Central memory CD4-positive, alpha-beta T cell (primary cell): ENCODE measurements at regions not wholly inside any gene's neighbourhood (a gene's known extent, or its start where the extent isn't known, plus 50 kb on each side); places are given as distances from the start of the nearest gene placed in this dataset.
"Not testable (repeated sequence)": the region's sequence is repeated elsewhere in the genome, so short reads cannot be mapped to it uniquely, and the experiment has no call there.

ENCODE experiments used
- DNase-seq: peaks from one replicate; pipeline ENCODE4 v3.0.0; 2022

GRCh38 chrX:89539150-89539549 is 382.6 kb upstream of the TGIF2LX start:
- not testable (repeated sequence) for DNase-seq

- DNase-seq, result not testable (repeated sequence)
Observed at GRCh38 chrX:89557146-89557545, 364.6 kb upstream of the TGIF2LX start.

DNA sequence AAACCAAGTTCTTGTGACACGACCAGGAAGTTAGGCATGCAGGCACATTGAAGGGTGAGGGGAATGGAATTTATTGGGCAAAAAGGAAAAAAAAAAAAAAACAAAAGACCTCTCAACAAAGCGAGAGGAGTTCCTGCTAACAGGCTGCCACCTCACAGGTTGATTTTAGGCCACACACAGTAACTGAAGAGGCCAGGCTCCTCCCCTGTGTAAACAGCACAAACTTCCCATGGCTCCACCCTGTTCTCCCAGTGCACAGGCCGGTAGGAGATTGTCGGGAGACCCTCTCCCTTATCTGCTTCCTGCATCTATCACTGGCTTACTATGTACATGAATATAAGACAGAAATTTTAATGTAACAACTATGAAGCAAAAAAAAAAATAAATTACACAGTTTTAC is 359.6 kb upstream of the TGIF2LX start:
- DNase-seq, result not testable (repeated sequence)

DNA sequence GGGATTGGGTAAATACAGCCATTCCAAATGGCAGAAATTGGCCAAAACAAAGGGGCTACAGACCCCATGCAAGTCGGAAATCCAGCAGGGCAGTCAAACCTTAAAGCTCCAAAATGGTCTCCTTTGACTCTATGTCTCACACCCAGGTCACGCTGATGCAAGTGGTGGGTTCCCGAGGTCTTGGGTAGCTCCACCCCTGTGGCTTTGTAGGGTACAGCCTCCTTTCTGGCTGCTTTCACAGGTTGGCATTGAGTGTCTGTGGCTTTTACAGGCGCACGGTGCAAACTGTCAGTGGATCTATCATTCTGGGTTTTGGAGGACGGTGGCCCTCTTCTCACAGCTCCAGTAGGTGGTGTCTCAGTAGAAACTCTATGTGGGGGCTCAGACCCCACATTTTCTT is 358.6 kb upstream of the TGIF2LX start:
- not testable (repeated sequence) for DNase-seq

DNA sequence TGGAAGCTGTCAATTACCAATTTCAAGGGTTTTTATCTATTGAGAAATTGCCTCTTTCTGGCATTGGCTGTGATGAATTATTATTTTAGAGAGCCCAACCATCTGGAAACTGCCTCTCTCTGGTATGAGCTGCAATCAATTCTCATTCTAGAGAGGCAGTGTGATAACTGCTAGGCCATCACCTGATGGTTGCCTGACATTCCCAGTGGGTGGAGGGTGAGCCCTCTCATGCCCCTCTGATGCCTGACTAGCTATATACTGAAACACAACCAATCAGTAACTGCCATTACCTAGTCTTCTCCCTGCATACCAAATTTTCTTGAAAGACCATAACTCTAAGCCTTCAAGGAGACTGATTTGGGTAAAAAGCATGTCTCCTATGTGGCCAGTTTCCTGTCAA is 353.9 kb upstream of the TGIF2LX start:
- DNase-seq, result not testable (repeated sequence)

- DNase-seq, result not testable (repeated sequence)
Observed at GRCh38 chrX:89581868-89582267, 339.8 kb upstream of the TGIF2LX start.

DNA sequence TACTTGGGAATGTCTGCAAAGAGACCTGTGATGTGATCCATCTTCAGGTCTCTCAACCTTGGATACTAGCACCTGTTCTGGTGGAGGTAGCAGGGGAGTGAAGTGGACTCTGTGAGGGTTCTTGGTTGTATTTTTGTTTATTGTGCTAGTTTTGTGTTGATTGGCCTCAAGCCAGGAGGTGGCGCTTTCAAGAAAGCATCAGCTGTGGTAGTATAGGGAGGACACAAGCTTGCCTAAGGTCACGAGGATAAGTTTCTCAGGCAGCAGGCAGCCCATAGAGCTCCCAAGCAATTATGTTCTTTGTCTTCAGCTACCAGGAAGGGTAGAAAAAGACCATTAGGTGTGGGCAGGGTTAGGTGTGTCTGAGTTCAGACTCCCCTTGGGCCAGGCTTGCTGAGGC is 289.9 kb upstream of the TGIF2LX start:
- DNase-seq, result not testable (repeated sequence)

GRCh38 chrX:89635887-89636286 is 285.8 kb upstream of the TGIF2LX start:
- not testable (repeated sequence) for DNase-seq

DNA sequence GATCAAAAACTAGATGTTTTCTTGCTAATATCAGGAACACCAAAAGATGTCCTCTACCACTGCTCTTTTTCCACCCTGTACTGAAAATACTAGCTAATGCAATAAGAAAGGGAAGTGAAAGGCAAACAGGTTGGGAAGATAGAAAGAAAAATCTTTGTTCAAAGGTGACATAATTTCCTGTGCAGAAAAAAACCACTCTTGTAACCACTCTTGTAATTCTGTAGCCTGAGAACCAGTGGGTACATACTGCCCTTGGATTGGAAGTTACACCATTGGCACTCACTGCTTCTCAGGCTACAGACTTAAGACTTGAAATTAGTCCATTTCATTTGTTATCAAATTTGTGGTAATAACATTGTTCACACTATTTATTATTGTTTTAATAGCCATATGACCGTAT is 263.0 kb upstream of the TGIF2LX start:
- DNase-seq, result not testable (repeated sequence)

GRCh38 chrX:89706481-89706880 is 215.2 kb upstream of the TGIF2LX start:
- DNase-seq, result not testable (repeated sequence)

DNA sequence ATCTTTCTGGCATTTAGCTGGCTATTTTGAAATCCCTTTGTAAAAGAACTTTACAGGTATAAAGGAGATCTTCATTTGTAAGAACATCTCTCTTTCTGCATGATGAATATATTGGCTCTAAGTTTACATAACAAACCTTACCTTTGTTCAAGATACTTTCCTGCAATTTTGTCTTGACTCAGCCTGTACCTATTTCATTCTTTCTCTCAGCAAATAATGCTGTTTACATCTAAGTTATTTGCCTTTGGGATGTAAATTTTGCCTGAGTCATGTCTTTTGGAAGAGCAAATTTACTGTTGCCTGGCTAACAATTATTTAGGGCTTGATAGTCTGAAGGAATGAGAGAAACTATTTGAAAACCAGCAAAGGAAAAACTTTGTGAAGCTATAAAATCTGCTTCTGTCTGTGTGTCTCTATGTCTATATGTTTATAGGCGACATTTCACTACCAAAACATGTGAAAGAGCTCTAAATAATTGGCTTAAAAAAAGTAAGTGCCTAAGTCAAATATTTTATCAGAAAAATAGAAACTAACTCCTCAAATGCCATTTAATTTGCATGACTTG is 214.3 kb upstream of the TGIF2LX start:
- not testable (repeated sequence) for DNase-seq

GRCh38 chrX:89734367-89734766 is 187.3 kb upstream of the TGIF2LX start:
- not testable (repeated sequence) for DNase-seq

GRCh38 chrX:89756466-89756865 is 165.2 kb upstream of the TGIF2LX start:
- not testable (repeated sequence) for DNase-seq

GRCh38 chrX:89757767-89758166 is 163.9 kb upstream of the TGIF2LX start:
- peak; percentile 11 for DNase-seq

- DNase-seq, result not testable (repeated sequence)
Observed at GRCh38 chrX:89759076-89759685, 162.5 kb upstream of the TGIF2LX start.

DNA sequence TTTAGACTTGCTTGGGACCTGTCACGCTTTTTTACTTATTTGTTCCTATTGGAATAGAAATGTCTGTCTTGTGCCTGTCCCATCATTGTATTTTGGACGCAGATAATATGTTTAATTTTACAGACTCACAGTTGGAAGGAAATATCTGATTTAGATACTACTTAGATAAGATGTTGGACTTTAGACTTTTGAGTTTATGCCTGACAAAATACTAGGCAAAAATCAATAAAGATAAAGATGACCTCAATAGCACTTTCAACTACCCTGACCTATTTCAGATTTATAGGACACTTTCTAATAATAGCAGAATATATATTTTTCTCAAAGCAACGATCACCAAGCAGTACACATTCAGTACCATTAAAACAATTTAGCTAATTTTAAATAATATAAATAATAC is 150.1 kb upstream of the TGIF2LX start:
- DNase-seq, result not testable (repeated sequence)

DNA sequence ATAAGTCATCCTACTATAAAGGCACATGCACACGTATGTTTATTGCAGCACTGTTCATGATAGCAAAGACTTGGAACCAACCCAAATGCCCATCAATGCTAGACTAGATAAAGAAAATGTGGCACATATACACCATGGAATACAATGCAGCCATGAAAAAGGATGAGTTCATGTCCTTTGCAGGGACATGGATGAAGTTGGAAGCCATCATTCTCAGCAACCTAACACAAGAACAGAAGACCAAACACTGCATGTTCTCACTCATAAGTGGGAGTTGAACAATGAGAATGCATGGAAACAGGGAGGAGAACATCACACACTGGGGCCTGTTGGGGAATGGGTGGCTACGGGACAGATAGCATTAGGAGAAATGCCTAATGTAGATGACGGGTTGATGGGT is 110.3 kb upstream of the TGIF2LX start:
- not testable (repeated sequence) for DNase-seq

GRCh38 chrX:89839723-89840122 is 82.0 kb upstream of the TGIF2LX start:
- DNase-seq, result not testable (repeated sequence)

DNA sequence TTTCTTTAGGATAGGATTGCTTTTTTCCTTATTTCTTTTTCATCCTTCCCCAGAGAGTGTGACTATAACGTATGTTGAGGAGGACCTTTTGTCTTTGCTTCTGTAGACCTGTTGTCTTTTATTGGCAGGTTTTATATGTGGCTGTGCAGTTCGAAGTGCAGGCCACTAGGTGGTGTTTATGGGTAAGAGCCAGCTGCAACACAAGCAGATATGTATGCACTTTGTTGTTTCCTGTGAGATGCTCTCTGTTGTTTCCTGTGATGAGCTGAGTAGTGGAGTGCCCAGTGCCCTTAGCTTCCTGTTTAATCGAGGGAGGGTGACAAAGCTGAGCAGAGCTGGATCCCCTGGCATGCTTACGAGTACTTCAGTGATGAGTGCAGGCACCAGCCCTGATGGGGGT is 50.0 kb upstream of the TGIF2LX start:
- DNase-seq, result peak; percentile 16
